ENCODE measurements at regions not wholly inside any gene's neighbourhood (a gene's known extent, or its start where the extent isn't known, plus 50 kb on each side); places are given as distances from the start of the nearest gene placed in this dataset.

DNA sequence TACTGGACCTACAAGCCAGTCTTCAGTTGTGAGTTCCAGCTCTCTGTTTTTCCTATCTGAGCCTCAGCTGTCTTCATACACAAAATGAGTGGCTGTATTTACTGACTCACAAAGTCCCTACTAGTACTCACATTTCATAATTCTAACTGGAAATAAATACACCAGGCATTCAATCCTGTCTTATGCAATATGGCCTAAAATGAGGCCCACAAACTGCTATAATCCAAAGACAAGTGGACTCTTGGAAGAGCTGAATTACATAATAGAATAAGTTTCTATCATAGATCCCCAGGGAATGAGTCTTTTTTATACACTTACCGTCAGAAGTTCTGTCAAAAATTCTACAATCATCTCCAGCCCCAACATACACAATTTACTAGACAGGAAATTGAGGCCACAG, 211.9 kb downstream of the LRRN1 start:
- no peak overlapping the region for H3K27ac ChIP-seq
- ATAC-seq = no peak
- H3K4me3 ChIP-seq = no peak overlapping the region
- DNase-seq = no peak
- no peaks in the 10 kb centered on the region for H3K36me3 ChIP-seq
- H3K9me3 ChIP-seq = no peaks in the 10 kb centered on the region
- intact Hi-C loops (cut with DNase I) = no loop called here
- TF ChIP-seq, protein P1, sequence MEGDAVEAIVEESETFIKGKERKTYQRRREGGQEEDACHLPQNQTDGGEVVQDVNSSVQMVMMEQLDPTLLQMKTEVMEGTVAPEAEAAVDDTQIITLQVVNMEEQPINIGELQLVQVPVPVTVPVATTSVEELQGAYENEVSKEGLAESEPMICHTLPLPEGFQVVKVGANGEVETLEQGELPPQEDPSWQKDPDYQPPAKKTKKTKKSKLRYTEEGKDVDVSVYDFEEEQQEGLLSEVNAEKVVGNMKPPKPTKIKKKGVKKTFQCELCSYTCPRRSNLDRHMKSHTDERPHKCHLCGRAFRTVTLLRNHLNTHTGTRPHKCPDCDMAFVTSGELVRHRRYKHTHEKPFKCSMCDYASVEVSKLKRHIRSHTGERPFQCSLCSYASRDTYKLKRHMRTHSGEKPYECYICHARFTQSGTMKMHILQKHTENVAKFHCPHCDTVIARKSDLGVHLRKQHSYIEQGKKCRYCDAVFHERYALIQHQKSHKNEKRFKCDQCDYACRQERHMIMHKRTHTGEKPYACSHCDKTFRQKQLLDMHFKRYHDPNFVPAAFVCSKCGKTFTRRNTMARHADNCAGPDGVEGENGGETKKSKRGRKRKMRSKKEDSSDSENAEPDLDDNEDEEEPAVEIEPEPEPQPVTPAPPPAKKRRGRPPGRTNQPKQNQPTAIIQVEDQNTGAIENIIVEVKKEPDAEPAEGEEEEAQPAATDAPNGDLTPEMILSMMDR (IDR thresholded peaks at IDR 0.05) = no peak
- no peak for TF ChIP-seq POLR2A (IDR thresholded peaks at IDR 0.05)
- no peaks in the 10 kb centered on the region for H3K27me3 ChIP-seq
- 58% methylated on average over 1 of the region's 1 CpG for WGBS (ENCODE audit: insufficient coverage, low coverage, low lambda C conversion rate, missing lambda C conversion rate)
- no peaks in the 10 kb centered on the region for H3K4me1 ChIP-seq

DNA sequence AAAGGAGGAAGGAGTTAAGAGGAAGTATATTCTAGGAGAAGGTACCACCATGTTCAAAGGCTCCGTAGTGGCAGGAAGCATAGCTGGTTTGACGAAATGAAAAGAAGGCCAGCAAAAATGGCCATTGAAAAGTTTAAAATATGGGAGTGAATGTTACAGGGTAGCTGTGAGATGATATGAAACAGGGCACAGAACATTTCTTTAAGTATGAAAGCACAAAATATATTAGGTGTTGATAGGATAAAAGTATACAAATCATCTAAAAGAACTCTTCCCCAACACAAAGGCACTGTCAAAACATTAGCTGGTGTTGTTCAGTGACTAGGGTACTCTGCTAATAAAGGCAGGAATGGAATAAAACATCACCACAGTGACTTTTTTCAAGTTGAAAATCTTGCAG, 216.2 kb downstream of the LRRN1 start:
- DNase-seq (no peak), ATAC-seq (no peak)
- no peaks in the 10 kb centered on the region for H3K36me3 ChIP-seq
- no peak overlapping the region for H3K27ac ChIP-seq
- no peaks in the 10 kb centered on the region for H3K27me3 ChIP-seq
- WGBS (ENCODE audit: insufficient coverage, low coverage, low lambda C conversion rate, missing lambda C conversion rate) = 61% methylated on average over 2 of the region's 2 CpGs
- no peak for TF ChIP-seq POLR2A (IDR thresholded peaks at IDR 0.05)
- TF ChIP-seq, protein P1 (IDR thresholded peaks at IDR 0.05) = no peak
- H3K4me3 ChIP-seq = no peak overlapping the region
- H3K4me1 ChIP-seq = no peaks in the 10 kb centered on the region
- intact Hi-C loops (cut with DNase I) = no loop called here
- H3K9me3 ChIP-seq = no peaks in the 10 kb centered on the region

DNA sequence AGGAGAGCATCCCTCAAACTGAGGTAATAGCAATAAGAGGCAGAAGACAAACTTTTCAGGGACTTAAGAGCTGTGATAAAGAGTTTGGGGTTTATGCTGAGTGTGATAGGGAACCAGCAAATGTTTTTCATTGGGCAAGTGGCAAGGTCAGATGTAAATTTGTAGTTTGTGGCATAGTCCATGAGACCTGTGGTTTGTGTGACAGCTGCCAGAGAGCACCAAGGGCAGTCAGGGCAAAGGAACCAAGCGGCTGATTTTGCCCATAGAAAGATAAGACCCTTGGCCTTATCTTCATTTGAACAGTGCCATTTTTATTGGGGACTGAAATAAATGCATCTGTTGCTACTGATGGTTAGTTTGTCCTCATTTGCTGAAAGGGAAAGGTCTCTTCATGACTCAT, 220.3 kb downstream of the LRRN1 start:
- H3K27me3 ChIP-seq = no peaks in the 10 kb centered on the region
- WGBS (ENCODE audit: insufficient coverage, low coverage, low lambda C conversion rate, missing lambda C conversion rate) = no CpG with 5 or more reads among the region's 1 CpG
- ATAC-seq (no peak), DNase-seq (no peak)
- intact Hi-C loops (cut with DNase I) = no loop called here
- H3K9me3 ChIP-seq = no peaks in the 10 kb centered on the region
- H3K4me1 ChIP-seq = no peaks in the 10 kb centered on the region
- TF ChIP-seq, protein P1 (IDR thresholded peaks at IDR 0.05) = no peak
- TF ChIP-seq POLR2A (IDR thresholded peaks at IDR 0.05) = no peak
- H3K4me3 ChIP-seq = no peak overlapping the region
- no peaks in the 10 kb centered on the region for H3K36me3 ChIP-seq
- H3K27ac ChIP-seq = no peak overlapping the region

DNA sequence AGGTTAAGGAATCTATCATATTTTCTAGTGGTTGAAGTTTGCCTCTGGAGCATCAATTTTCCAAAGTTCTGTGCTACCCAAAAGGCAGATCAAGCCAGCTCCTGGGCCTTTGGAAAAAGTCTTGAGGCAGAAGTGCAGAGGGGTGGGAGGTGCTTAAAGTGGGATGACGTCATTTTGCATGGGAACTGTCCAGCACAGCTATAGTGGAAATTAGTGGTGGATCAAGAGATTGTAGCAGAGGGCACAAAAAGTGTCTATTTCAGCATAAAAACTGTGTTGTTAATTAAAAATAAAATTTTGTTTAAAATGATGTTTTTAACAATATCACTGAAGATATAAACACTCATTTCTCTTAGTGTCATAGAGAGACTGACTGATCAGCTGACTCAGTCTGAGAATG, 221.9 kb downstream of the LRRN1 start:
- 18% methylated on average over 1 of the region's 1 CpG for WGBS (ENCODE audit: insufficient coverage, low coverage, low lambda C conversion rate, missing lambda C conversion rate)
- intact Hi-C loops (cut with DNase I) = no loop called here
- H3K27ac ChIP-seq = no peak overlapping the region

More for the DNA sequence above, 221.9 kb downstream of the LRRN1 start:
- Histone ChIP-seq H3K9me3 (no peaks in the 10 kb centered on the region), H3K36me3 (no peaks in the 10 kb centered on the region), H3K4me1 (no peaks in the 10 kb centered on the region), H3K27me3 (no peaks in the 10 kb centered on the region), H3K4me3 (no peak overlapping the region)
- TF ChIP-seq POLR2A (IDR thresholded peaks at IDR 0.05) = no peak
- TF ChIP-seq, protein P1 (IDR thresholded peaks at IDR 0.05) = no peak
- ATAC-seq (no peak), DNase-seq (no peak)

Data from right lobe of liver (tissue), 6 donors.